Hepatocyte (in vitro differentiated cells): ENCODE measurements at regions not wholly inside any gene's neighbourhood (a gene's known extent, or its start where the extent isn't known, plus 50 kb on each side); places are given as distances from the start of the nearest gene placed in this dataset.

Source experiments
- CTCF ChIP-seq: fragments of 200-600 bp; sonication (generic); IDR thresholded peaks from 2 replicates; pipeline ENCODE4 v1.5.1; 2016; ENCODE audit warnings: antibody characterized with exemption, mild to moderate bottlenecking; ENCODE audit not compliant: poor library complexity
- EZH2 ChIP-seq: fragments of 200-600 bp; sonication (generic); IDR thresholded peaks from 2 replicates; pipeline ENCODE4 v1.6.1; 2016; ENCODE audit warnings: antibody characterized with exemption, mild to moderate bottlenecking, borderline replicate concordance
- EZH2phosphoT487 ChIP-seq: fragments of 200-600 bp; sonication (generic); IDR thresholded peaks from one replicate; pipeline ENCODE4 v1.6.1; 2018; ENCODE audit warnings: antibody characterized with exemption, mild to moderate bottlenecking, low read depth, moderate library complexity; ENCODE audit not compliant: unreplicated experiment, severe bottlenecking

- TF ChIP-seq CTCF, result no peak
- TF ChIP-seq EZH2phosphoT487, result no peak
- no peak for TF ChIP-seq EZH2
Measured at GRCh38 chr2:215839309-215839708, 174.0 kb downstream of the MREG start.
